ENCODE measurements at regions not wholly inside any gene's neighbourhood (a gene's known extent, or its start where the extent isn't known, plus 50 kb on each side); places are given as distances from the start of the nearest gene placed in this dataset.

DNA sequence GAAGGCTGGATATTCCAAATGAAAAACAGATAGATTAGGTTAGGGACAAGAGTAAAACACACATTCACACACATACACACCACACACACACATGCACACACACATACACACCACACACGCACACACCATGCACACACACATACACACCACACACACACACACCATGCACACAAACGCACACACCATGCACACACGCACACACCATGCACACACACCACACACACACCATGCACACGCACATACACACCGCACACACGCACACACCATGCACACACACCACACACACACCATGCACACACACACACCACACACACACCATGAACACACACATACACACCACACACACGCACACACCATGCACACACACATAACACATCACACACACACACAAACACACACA lies 203.7 kb upstream of the ZFHX3 start:
- TF ChIP-seq POLR2AphosphoS5 (IDR thresholded peaks at IDR 0.05; ENCODE audit: low read depth, low read length), result no peak
- TF ChIP-seq TAF1 (IDR thresholded peaks at IDR 0.05; ENCODE audit: borderline replicate concordance, low read depth, low read length), result no peak
- TF ChIP-seq, protein P1, sequence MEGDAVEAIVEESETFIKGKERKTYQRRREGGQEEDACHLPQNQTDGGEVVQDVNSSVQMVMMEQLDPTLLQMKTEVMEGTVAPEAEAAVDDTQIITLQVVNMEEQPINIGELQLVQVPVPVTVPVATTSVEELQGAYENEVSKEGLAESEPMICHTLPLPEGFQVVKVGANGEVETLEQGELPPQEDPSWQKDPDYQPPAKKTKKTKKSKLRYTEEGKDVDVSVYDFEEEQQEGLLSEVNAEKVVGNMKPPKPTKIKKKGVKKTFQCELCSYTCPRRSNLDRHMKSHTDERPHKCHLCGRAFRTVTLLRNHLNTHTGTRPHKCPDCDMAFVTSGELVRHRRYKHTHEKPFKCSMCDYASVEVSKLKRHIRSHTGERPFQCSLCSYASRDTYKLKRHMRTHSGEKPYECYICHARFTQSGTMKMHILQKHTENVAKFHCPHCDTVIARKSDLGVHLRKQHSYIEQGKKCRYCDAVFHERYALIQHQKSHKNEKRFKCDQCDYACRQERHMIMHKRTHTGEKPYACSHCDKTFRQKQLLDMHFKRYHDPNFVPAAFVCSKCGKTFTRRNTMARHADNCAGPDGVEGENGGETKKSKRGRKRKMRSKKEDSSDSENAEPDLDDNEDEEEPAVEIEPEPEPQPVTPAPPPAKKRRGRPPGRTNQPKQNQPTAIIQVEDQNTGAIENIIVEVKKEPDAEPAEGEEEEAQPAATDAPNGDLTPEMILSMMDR (IDR thresholded peaks at IDR 0.05), result no peak
- no peak for TF ChIP-seq EZH2phosphoT487 (IDR thresholded peaks at IDR 0.05; ENCODE audit: borderline replicate concordance, low read depth)
- TF ChIP-seq, protein P2, sequence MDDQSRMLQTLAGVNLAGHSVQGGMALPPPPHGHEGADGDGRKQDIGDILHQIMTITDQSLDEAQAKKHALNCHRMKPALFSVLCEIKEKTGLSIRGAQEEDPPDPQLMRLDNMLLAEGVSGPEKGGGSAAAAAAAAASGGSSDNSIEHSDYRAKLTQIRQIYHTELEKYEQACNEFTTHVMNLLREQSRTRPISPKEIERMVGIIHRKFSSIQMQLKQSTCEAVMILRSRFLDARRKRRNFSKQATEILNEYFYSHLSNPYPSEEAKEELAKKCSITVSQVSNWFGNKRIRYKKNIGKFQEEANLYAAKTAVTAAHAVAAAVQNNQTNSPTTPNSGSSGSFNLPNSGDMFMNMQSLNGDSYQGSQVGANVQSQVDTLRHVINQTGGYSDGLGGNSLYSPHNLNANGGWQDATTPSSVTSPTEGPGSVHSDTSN (IDR thresholded peaks at IDR 0.05), result no peak
- no peak for TF ChIP-seq NRF1 (IDR thresholded peaks at IDR 0.05; ENCODE audit: low read depth, low read length)
- TF ChIP-seq, protein P3, sequence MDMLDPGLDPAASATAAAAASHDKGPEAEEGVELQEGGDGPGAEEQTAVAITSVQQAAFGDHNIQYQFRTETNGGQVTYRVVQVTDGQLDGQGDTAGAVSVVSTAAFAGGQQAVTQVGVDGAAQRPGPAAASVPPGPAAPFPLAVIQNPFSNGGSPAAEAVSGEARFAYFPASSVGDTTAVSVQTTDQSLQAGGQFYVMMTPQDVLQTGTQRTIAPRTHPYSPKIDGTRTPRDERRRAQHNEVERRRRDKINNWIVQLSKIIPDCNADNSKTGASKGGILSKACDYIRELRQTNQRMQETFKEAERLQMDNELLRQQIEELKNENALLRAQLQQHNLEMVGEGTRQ (IDR thresholded peaks at IDR 0.05; ENCODE audit: borderline replicate concordance, low read depth, low read length), result no peak
- no peak for TF ChIP-seq FOXM1 (IDR thresholded peaks at IDR 0.05; ENCODE audit: low read depth)
- no peak for TF ChIP-seq GABPA (IDR thresholded peaks at IDR 0.05; ENCODE audit: low read depth)
- no peak for TF ChIP-seq RFX5 (IDR thresholded peaks at IDR 0.05; ENCODE audit: low read length)

Data from SK-N-SH (cell line).